GM19043 (cell line): ENCODE measurements at regions not wholly inside any gene's neighbourhood (a gene's known extent, or its start where the extent isn't known, plus 50 kb on each side); places are given as distances from the start of the nearest gene placed in this dataset.

Experiments
- ATAC-seq: cut with Tn5 transposase; IDR thresholded peaks from one replicate; pipeline ENCODE4 v1.9.1; 2021; ENCODE audit warnings: low read depth; ENCODE audit not compliant: unreplicated experiment

- ATAC-seq, result no peak
Observed at GRCh38 chr10:4372601-4373000, 453.4 kb upstream of the AKR1E2 start.

GRCh38 chr10:4371691-4372295, 454.2 kb upstream of the AKR1E2 start:
- no peak for ATAC-seq

- no peak for ATAC-seq
Observed at GRCh38 chr10:4370376-4370775, 455.6 kb upstream of the AKR1E2 start.

- no peak for ATAC-seq
Observed at GRCh38 chr10:4361581-4361980, 464.4 kb upstream of the AKR1E2 start.

GRCh38 chr10:4359003-4359402, 467.0 kb upstream of the AKR1E2 start:
- no peak for ATAC-seq

- no peak for ATAC-seq
Observed at GRCh38 chr10:4357911-4358310, 468.1 kb upstream of the AKR1E2 start.

GRCh38 chr10:4355350-4355749, 470.7 kb upstream of the AKR1E2 start:
- no peak for ATAC-seq

- ATAC-seq, result no peak
Observed at GRCh38 chr10:4354382-4354812, 471.6 kb upstream of the AKR1E2 start.

GRCh38 chr10:4353964-4354363, 472.0 kb upstream of the AKR1E2 start:
- ATAC-seq, result no peak

- ATAC-seq, result no peak
Observed at GRCh38 chr10:4353059-4353655, 472.9 kb upstream of the AKR1E2 start.

GRCh38 chr10:4352414-4352961, 473.5 kb upstream of the AKR1E2 start:
- ATAC-seq, result no peak

GRCh38 chr10:4351723-4352413, 474.1 kb upstream of the AKR1E2 start:
- no peak for ATAC-seq

GRCh38 chr10:4347397-4347796, 478.6 kb upstream of the AKR1E2 start:
- no peak for ATAC-seq

GRCh38 chr10:4345877-4346646, 479.9 kb upstream of the AKR1E2 start:
- no peak for ATAC-seq

GRCh38 chr10:4344492-4344994, 481.5 kb upstream of the AKR1E2 start:
- ATAC-seq, result no peak

GRCh38 chr10:4343873-4344272, 482.1 kb upstream of the AKR1E2 start:
- ATAC-seq, result no peak

- ATAC-seq, result no peak
Observed at GRCh38 chr10:4343091-4343490, 482.9 kb upstream of the AKR1E2 start.

GRCh38 chr10:4338768-4339167, 487.2 kb upstream of the AKR1E2 start:
- no peak for ATAC-seq

GRCh38 chr10:4337563-4337962, 488.4 kb upstream of the AKR1E2 start:
- ATAC-seq, result no peak

- ATAC-seq, result no peak
Observed at GRCh38 chr10:4334871-4335270, 491.1 kb upstream of the AKR1E2 start.

GRCh38 chr10:4334015-4334414, 492.0 kb upstream of the AKR1E2 start:
- no peak for ATAC-seq
